HG03097 (cell line): ENCODE measurements at regions not wholly inside any gene's neighbourhood (a gene's known extent, or its start where the extent isn't known, plus 50 kb on each side); places are given as distances from the start of the nearest gene placed in this dataset.

Source experiments
- ATAC-seq: cut with Tn5 transposase; IDR thresholded peaks from one replicate; pipeline ENCODE4 v1.9.1; 2021; ENCODE audit not compliant: unreplicated experiment, low FRiP score

- no peak for ATAC-seq
Measured at GRCh38 chr7:130877236-130877990, 143.4 kb upstream of the KLF14 start.

GRCh38 chr7:130877991-130878305 lies 143.9 kb upstream of the KLF14 start:
- ATAC-seq = no peak

- ATAC-seq = no peak
Measured at GRCh38 chr7:130878785-130879184, 144.8 kb upstream of the KLF14 start.

GRCh38 chr7:130879191-130879590 lies 145.2 kb upstream of the KLF14 start:
- no peak for ATAC-seq

DNA sequence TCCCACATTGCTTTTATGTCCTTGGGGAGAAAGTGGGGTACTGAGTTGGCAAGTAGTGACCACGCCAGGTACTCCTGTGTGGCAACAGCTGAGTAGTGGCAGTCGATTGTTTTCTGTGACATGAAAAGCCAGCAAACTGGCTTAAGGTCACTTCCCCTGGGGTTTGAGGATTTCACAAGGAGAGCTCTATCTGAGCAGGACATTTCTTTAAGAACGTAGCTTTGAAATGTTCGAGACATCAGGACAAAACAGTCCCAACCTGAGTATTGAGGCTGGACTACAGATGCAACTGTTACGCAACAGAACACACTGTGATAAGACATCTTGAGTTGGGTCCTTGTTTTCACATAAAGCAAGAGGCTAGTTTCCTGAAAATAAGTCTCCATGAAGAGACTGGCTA lies 146.7 kb upstream of the KLF14 start:
- no peak for ATAC-seq

- no peak for ATAC-seq
Measured at GRCh38 chr7:130881091-130881798, 147.2 kb upstream of the KLF14 start.

- no peak for ATAC-seq
Measured at GRCh38 chr7:130881799-130882141, 147.8 kb upstream of the KLF14 start.

GRCh38 chr7:130882396-130882795 lies 148.4 kb upstream of the KLF14 start:
- ATAC-seq = no peak

GRCh38 chr7:130883928-130884327 lies 149.9 kb upstream of the KLF14 start:
- ATAC-seq = no peak

GRCh38 chr7:130884437-130885417 lies 150.7 kb upstream of the KLF14 start:
- no peak for ATAC-seq

DNA sequence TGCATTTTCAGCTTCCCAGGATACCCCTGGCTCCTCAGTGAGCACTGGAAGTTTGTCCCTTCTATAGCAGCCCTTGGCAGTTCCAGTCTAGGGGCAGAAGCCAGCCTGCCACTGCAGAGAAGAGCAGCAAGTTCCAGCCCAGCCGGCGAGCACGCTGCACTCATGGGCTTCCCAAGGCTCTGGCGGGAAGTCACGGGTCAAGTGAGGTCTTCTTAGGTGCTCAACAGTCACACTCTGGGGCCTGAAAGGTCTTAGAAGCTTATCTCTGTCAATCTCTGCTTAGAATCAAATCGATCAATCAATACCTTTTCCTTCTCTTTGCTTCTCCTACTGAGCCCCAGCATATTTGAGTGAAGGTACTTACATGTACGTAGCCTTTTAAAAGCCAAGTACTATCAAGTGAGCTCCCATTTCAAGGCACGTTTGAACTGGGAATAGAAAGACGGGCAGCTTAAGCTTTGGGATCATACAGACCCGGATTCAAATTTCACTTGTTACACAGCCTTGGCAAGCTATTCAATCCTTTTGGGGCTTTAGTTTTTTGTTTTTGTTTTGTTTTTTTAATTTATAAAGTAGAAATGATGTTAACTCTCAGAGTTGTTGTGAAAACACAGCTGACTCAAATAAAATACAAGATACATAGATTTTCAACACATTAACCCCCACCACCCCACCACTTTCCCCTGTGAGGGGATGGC lies 152.6 kb upstream of the KLF14 start:
- no peak for ATAC-seq

DNA sequence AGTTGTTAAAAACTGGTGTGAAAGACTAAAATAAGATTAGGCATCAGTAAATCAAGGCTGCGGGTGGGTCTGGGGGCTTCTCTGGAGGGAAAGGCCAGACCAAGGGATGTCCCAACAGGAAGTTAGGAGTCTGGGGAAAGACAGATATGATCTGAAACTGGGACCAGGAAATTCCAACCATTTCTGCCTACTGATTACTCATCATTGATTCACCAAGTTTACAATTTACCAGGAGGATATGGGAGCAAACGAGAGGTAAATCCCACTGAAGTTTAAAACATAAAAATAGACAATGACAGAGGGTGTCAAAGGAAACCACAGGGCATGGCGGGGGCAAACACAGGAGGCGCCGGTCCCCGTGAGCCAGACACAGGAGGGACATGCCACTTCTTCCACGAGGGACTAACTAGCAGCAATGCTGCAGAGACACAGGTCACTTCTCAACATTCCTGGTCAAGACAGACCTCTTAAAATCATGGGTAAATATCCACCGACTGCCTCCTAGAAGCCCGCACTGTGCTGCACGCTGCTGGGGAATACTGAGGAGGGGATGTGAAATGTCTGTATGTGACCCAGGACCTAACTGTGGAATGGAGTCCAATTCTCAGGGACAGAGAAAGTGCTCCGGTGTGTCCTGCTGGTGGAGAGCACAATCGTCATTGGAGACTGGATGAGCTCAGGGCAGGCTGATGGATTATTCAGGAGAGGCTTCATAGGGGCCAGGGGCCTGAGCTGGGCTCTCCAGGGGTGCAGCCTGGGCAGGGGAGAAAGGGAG lies 153.4 kb upstream of the KLF14 start:
- ATAC-seq = no peak

DNA sequence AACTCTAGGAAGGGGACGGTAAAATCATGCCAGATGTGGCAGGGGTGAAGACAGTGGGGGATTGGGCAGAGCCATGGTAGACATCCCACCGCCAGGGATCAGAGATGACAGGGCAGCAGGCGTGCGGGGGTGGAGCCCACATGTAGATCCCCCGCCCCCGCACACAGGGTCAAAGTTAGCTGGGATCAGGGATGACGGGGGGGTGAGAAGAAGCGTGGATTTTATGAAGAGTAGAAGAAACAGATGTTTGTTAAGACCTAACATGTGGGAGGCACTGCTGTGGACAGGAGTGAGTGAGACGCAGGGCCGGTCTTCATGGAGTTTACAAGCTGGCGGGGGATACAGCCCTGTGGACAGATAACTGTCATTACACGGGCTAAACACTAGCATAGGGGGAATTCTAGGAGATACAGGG lies 154.0 kb upstream of the KLF14 start:
- no peak for ATAC-seq

- ATAC-seq = no peak
Measured at GRCh38 chr7:130888468-130888867, 154.5 kb upstream of the KLF14 start.

DNA sequence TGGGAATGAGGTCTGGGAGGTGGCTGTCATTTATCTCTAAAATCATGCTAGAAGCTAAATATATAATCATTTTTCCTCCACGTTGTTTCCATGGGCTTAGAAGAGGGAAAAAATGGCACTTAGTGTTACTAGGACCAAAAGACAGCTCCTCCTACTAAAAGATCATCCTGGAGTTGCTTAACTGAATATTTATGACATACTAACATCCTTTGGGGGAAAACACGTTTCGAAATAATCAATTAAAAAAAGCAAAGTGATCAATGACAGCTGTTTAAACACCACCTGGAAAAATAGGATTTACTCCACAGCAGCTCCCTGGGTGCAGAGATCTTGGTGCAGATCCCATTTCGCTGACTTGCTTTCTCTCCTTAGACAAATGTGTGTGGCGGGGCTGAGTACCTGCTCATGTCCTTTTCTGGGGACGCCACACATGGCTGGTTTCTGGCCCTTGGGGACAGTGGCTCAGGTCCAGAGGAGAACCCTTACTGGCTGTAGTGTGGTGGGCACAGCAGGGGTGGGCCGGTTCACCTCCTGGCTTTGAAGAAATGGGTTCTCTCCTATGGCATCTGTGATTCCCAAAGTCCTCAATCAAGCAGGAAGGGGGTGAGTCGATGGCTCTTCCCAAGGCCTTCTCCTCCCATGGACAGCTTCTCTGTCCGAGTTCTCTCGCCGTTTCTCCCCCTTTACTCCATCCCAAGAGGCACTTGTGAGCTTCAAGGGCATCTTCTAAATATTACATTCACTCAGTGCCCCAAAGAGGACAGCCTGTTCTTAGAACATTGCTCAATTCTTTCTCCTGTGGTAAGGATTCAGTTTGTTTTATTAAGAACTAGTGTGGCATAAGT lies 156.4 kb upstream of the KLF14 start:
- no peak for ATAC-seq

GRCh38 chr7:130891254-130892094 lies 157.5 kb upstream of the KLF14 start:
- no peak for ATAC-seq

GRCh38 chr7:130893441-130893894 lies 159.5 kb upstream of the KLF14 start:
- ATAC-seq = no peak
